Astrocyte of the cerebellum (primary cell): ENCODE measurements at regions not wholly inside any gene's neighbourhood (a gene's known extent, or its start where the extent isn't known, plus 50 kb on each side); places are given as distances from the start of the nearest gene placed in this dataset.

ENCODE experiments used
- DNase-seq: peaks from one replicate; pipeline ENCODE4 v3.0.0-alpha.2; 2011; ENCODE audit warnings: low read depth
- H3K4me3 ChIP-seq: 2 replicates; pipeline ENCODE4 v1.5.1; 2011; ENCODE audit warnings: mild to moderate bottlenecking, low read depth, low read length, moderate library complexity
- in situ Hi-C: cut with HindIII; loops from 2 replicates; pipeline ENCODE4 v1.10.0; 2017; ENCODE audit warnings: low sequenced_read_pairs
- TF ChIP-seq, protein P1 (sequence below): IDR thresholded peaks from 2 replicates; pipeline ENCODE4 v1.5.1; 2012; ENCODE audit warnings: low read length, low read depth, moderate library complexity, mild to moderate bottlenecking; ENCODE audit errors: missing control alignments

- TF ChIP-seq, protein P1, sequence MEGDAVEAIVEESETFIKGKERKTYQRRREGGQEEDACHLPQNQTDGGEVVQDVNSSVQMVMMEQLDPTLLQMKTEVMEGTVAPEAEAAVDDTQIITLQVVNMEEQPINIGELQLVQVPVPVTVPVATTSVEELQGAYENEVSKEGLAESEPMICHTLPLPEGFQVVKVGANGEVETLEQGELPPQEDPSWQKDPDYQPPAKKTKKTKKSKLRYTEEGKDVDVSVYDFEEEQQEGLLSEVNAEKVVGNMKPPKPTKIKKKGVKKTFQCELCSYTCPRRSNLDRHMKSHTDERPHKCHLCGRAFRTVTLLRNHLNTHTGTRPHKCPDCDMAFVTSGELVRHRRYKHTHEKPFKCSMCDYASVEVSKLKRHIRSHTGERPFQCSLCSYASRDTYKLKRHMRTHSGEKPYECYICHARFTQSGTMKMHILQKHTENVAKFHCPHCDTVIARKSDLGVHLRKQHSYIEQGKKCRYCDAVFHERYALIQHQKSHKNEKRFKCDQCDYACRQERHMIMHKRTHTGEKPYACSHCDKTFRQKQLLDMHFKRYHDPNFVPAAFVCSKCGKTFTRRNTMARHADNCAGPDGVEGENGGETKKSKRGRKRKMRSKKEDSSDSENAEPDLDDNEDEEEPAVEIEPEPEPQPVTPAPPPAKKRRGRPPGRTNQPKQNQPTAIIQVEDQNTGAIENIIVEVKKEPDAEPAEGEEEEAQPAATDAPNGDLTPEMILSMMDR: no peak
- no peak overlapping the region for H3K4me3 ChIP-seq
- in situ Hi-C loops: loop anchor here (25.0 kb wide), 1 partner anchor 881 kb away; no protein-coding TSS in a partner anchor
- no peak for DNase-seq
Measured at GRCh38 chr13:73718246-73718645, 416.0 kb downstream of the KLF12 start.

DNA sequence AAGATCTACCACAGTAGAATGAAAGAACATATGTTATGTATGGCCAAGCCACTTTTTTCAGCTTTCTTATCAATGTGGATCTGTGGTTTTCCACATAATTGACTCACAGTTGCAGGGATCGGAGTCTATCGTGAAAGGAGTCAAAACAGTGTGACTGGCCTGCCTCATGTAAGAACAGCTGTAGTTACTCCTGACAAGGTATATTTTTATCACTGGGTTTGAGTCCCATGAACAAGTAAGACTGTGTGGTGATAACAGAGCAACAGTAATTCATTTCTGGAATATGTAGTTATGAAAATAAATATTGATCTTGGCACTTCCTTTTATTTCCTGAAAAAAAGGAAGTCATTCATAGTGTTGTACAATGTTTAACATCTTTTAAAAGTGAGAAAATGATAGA, 416.6 kb downstream of the KLF12 start:
- TF ChIP-seq, protein P1: no peak
- H3K4me3 ChIP-seq: no peak overlapping the region
- in situ Hi-C loops: loop anchor here (25.0 kb wide), 1 partner anchor 880 kb away; no protein-coding TSS in a partner anchor
- DNase-seq: peak; percentile 46

DNA sequence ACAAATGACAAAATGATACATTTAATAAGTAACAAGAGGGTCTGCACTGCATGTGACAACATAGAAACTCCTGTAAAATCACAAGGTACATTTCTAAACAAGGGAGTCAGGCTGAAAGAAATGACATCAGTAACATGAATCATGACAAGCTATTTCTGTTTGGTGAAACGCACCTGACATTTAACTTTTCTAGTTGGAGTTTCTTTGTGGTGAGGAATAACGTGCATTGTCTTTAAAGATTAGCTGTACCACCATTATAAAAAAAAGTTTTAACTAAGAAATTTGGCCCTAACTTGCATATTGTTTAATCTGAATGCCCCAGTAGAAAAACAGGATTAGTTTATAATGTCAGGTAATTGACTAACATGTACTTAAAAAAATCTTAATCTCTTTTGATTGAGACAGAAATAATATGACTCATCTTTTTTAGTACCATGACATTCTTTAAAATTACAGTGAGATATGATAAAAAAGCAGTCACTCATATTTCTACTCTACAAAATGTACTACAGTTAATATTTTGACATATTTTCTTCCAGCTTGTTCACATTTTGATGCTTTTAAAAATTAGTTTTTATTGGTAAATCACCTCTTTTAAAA, 418.2 kb downstream of the KLF12 start:
- TF ChIP-seq, protein P1: no peak
- no peak overlapping the region for H3K4me3 ChIP-seq
- DNase-seq: no peak
- in situ Hi-C loops: loop anchor here (25.0 kb wide), 1 partner anchor 879 kb away; no protein-coding TSS in a partner anchor

DNA sequence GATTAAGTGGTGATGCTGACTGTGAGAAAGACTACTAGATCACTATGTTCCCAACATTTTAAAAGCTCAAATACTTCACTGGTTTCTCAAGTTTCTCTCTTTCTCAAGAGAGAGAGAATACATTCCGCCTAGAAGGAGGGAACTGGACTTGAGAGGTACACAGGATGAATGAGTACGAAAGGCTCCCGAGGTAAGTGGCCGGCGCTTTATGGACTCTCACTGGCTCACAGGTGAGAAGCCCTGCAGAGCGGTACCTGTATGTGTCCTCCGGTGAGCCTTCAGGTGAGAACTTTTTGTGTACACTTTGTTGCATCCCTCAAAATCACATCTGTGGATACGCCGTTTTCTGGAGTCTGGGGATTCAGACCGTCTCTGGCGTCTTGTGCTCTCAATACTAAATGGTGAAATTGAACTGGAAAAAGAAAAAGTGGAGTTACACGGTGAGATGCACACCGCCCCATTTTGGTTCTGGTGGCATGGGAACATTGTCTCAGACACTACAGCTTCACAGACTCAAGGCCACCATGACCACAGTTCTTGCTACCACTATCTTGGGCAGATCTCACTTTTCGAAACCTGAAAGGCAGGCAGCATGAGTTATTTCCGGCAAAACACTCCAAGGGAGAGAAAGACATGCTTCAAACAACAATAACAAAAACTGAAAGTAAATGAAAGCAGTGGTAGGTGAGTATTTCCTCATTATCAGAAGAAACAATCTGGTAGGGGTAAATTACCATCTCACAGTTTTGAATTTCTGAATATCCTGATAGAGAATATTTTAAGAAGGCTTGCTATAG, 418.9 kb downstream of the KLF12 start:
- TF ChIP-seq, protein P1: no peak
- H3K4me3 ChIP-seq: no peak overlapping the region
- in situ Hi-C loops: loop anchor here (25.0 kb wide), 1 partner anchor 878 kb away; no protein-coding TSS in a partner anchor
- no peak for DNase-seq

DNA sequence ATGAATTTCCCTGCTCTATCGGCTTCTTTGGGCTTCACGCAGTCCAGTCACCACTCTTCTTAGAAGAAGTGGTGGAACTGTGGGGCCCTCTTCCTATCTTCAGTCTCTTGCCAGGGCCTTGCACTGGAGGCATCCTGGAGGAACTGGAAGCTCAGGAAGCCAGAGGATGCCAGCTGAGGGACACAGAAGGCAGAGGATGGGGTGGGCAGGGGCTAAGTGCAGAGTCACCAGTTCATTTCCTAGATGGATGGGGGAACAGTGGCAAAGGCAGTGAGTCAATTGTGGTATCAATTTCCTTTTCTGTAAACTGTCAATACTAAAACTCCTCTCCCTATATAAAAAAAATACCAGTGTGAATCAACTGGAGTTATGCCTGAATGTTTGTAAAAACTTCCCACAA, 419.7 kb downstream of the KLF12 start:
- TF ChIP-seq, protein P1: no peak
- no peak for DNase-seq
- H3K4me3 ChIP-seq: no peak overlapping the region
- in situ Hi-C loops: loop anchor here (25.0 kb wide), 1 partner anchor 877 kb away; no protein-coding TSS in a partner anchor

DNA sequence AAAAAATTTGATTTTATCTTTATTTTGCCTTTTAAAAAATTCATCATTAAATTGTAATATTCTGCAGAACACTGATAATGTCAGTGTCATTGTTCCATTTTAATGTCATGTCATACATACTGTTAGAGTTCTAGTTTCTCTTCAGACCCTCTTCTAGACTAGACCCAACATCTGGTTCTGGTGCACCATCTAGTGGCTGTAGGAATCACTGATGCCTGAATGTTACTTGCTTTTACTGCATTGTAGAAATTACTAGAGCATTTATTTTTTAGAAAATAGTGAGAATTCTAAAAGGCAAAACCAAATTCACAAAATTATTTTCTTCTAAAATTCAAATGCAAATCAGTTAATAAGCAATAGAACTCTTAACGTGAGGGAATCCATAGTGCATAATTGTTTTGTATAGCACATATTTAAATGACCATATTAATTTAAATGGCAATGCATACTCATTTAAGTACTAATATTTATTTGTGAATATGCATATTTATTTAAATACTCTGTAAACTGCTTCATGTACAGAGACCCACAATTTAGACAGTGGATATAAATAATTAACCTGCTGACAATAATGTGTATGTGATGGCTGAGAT, 425.7 kb downstream of the KLF12 start:
- peak; percentile 70 for DNase-seq
- TF ChIP-seq, protein P1: peak; percentile 86
- no peak overlapping the region for H3K4me3 ChIP-seq
- in situ Hi-C loops: loop anchor here (25.0 kb wide), 1 partner anchor 871 kb away; no protein-coding TSS in a partner anchor
